KMS-11 (cell line): ENCODE measurements at regions not wholly inside any gene's neighbourhood (a gene's known extent, or its start where the extent isn't known, plus 50 kb on each side); places are given as distances from the start of the nearest gene placed in this dataset.

Experiments used
- H2AFZ ChIP-seq: fragments of 200-600 bp; sonication (generic); 2 replicates; pipeline ENCODE4 v1.6.1; 2016; ENCODE audit warnings: antibody characterized with exemption, mixed run types, low read depth
- H3K27ac ChIP-seq: fragments of 200-600 bp; sonication (generic); 2 replicates; pipeline ENCODE4 v1.6.1; 2016; ENCODE audit warnings: mild to moderate bottlenecking, mixed run types
- H3K27me3 ChIP-seq: fragments of 200-600 bp; sonication (generic); 2 replicates; pipeline ENCODE4 v1.6.1; 2017; ENCODE audit warnings: mild to moderate bottlenecking, low read depth, mixed run types, moderate library complexity; ENCODE audit not compliant: insufficient read depth
- H3K36me3 ChIP-seq: fragments of 200-600 bp; sonication (generic); 2 replicates; pipeline ENCODE4 v1.6.1; 2017; ENCODE audit warnings: mild to moderate bottlenecking, mixed run types; ENCODE audit not compliant: insufficient read depth
- H3K4me1 ChIP-seq: fragments of 200-600 bp; sonication (generic); 2 replicates; pipeline ENCODE4 v1.6.1; 2016; ENCODE audit warnings: mild to moderate bottlenecking, low read depth, mixed run types; ENCODE audit not compliant: poor library complexity, severe bottlenecking
- H3K4me2 ChIP-seq: fragments of 200-600 bp; sonication (generic); 2 replicates; pipeline ENCODE4 v1.7.0; 2016; ENCODE audit warnings: mild to moderate bottlenecking, mixed run types
- H3K4me3 ChIP-seq: fragments of 200-600 bp; sonication (generic); IDR thresholded peaks from 2 replicates; pipeline ENCODE4 v1.6.1; 2017; ENCODE audit warnings: low read depth, low read length, mixed read lengths; ENCODE audit not compliant: insufficient read depth
- H3K79me2 ChIP-seq: fragments of 200-600 bp; sonication (generic); 2 replicates; pipeline ENCODE4 v1.6.1; 2016; ENCODE audit warnings: low read depth, mixed run types; ENCODE audit not compliant: insufficient read depth
- H3K9ac ChIP-seq: fragments of 200-600 bp; sonication (generic); 2 replicates; pipeline ENCODE4 v1.6.1; 2016; ENCODE audit warnings: mild to moderate bottlenecking, mixed run types
- H4K20me1 ChIP-seq: fragments of 200-600 bp; sonication (generic); 2 replicates; pipeline ENCODE4 v1.6.1; 2016; ENCODE audit warnings: mild to moderate bottlenecking, mixed run types; ENCODE audit not compliant: insufficient read depth
- TF ChIP-seq, protein P1 (sequence below): fragments of 200-600 bp; sonication (generic); conservative IDR thresholded peaks from 2 replicates; pipeline ENCODE4 v1.6.1; 2017; ENCODE audit warnings: low read depth, mild to moderate bottlenecking, antibody characterized with exemption, low read length, moderate library complexity, mixed read lengths

DNA sequence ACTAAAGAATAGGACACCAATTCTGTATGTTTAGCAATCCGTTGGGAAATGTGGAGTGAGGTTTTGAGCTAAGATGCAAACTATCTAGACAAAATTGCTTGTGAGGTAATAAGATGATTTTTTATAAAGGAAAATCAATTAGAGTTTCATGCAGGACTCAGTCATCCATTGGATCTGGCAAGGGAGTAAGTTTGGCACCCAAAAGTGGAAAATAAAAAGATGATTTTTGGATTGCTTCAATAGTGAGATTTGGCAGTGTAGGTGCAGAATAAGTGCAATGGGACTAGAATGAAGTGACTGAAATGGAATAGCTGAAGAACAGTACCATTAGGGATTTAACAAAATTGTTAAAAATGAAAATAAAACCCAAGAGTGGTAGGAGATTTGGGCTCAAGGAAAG is 290.5 kb upstream of the EPHA5 start:
- H3K36me3 ChIP-seq = no peaks in the 10 kb centered on the region
- no peak overlapping the region for H2AFZ ChIP-seq
- no peaks in the 10 kb centered on the region for H3K79me2 ChIP-seq
- no peak overlapping the region for H3K27ac ChIP-seq
- H3K9ac ChIP-seq = no peak overlapping the region
- no peaks in the 10 kb centered on the region for H3K4me1 ChIP-seq
- H4K20me1 ChIP-seq = no peaks in the 10 kb centered on the region
- TF ChIP-seq, protein P1, sequence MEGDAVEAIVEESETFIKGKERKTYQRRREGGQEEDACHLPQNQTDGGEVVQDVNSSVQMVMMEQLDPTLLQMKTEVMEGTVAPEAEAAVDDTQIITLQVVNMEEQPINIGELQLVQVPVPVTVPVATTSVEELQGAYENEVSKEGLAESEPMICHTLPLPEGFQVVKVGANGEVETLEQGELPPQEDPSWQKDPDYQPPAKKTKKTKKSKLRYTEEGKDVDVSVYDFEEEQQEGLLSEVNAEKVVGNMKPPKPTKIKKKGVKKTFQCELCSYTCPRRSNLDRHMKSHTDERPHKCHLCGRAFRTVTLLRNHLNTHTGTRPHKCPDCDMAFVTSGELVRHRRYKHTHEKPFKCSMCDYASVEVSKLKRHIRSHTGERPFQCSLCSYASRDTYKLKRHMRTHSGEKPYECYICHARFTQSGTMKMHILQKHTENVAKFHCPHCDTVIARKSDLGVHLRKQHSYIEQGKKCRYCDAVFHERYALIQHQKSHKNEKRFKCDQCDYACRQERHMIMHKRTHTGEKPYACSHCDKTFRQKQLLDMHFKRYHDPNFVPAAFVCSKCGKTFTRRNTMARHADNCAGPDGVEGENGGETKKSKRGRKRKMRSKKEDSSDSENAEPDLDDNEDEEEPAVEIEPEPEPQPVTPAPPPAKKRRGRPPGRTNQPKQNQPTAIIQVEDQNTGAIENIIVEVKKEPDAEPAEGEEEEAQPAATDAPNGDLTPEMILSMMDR = no peak
- no peak overlapping the region for H3K4me2 ChIP-seq
- H3K4me3 ChIP-seq = no peak overlapping the region
- no peaks in the 10 kb centered on the region for H3K27me3 ChIP-seq

DNA sequence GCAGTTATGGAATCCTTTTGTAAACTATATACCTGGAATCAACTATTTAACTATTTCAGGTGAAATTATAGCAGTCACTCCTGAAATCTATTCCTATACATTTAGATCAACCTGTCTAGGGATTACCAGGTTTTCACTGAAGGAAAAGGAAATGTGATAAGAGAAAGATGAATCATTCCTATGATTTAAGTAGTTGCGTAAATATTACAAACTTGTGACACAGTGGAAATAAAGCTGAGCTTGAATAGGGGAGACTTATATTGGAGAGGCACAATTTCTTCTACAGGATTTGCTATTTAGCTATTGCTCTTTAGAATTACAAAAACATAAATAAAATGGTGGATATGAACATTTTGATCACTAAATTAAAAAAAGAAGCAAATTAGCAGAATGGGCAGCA is 284.1 kb upstream of the EPHA5 start:
- H3K4me2 ChIP-seq = no peak overlapping the region
- no peak overlapping the region for H3K27ac ChIP-seq
- H3K27me3 ChIP-seq = no peaks in the 10 kb centered on the region
- H3K36me3 ChIP-seq = no peaks in the 10 kb centered on the region
- H2AFZ ChIP-seq = no peak overlapping the region
- H3K79me2 ChIP-seq = no peaks in the 10 kb centered on the region
- no peaks in the 10 kb centered on the region; the same call in 1 of the 2 replicates for H4K20me1 ChIP-seq
- no peaks in the 10 kb centered on the region for H3K4me1 ChIP-seq
- TF ChIP-seq, protein P1 = no peak
- no peak overlapping the region for H3K9ac ChIP-seq
- no peak overlapping the region for H3K4me3 ChIP-seq

DNA sequence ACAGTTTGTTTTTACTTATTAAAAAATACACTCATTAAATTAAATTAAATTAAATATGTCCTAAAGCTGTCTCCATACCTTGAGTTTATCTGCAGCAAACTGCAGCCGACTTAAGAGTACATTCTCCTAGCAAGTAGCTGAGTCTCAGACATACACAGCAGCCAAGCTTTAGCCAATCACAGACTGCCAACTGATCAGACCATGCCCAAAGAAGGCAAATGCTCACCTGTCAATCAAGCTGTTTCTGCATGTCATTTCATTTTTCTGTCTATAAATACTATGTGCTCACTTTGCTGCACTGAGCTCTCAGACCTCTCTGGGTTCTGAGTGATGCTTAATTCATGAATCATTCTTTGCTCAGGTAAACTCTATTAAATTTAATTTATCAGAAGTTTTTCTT is 280.9 kb upstream of the EPHA5 start:
- TF ChIP-seq, protein P1 = no peak
- Histone ChIP-seq H3K27me3 (no peaks in the 10 kb centered on the region), H3K9ac (no peak overlapping the region), H3K4me1 (no peaks in the 10 kb centered on the region), H3K79me2 (no peaks in the 10 kb centered on the region), H3K27ac (no peak overlapping the region), H3K4me3 (no peak overlapping the region), H2AFZ (no peak overlapping the region), H3K4me2 (no peak overlapping the region), H3K36me3 (no peaks in the 10 kb centered on the region), H4K20me1 (no peaks in the 10 kb centered on the region; the same call in 1 of the 2 replicates)

DNA sequence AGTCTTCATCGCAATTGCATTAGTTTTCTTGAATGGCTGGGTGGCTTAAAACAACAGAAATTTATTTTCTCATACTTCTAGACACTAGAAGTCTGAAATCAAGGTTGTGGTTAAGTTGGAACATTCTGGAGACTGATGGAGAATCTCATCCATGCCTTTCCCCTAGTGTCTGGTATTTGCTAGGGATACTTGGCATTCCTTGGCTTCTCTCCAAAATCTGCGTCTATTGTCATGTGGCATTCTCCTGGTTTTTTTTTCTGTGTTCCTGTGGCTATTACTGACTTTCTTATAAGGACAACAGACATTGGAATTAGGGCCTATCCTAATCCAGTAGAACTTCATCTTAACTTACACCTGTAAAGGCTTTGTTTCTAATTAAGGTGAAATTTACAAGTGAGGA is 272.8 kb upstream of the EPHA5 start:
- TF ChIP-seq, protein P1 = no peak
- no peak overlapping the region for H3K27ac ChIP-seq

More for the DNA sequence above, 272.8 kb upstream of the EPHA5 start:
- Histone ChIP-seq H3K4me3 (no peak overlapping the region), H3K9ac (no peak overlapping the region), H3K79me2 (no peaks in the 10 kb centered on the region), H3K36me3 (no peaks in the 10 kb centered on the region), H3K27me3 (no peaks in the 10 kb centered on the region), H4K20me1 (no peaks in the 10 kb centered on the region), H3K4me2 (no peak overlapping the region), H2AFZ (no peak overlapping the region), H3K4me1 (no peaks in the 10 kb centered on the region)
